SK-N-SH (cell line): ENCODE measurements at regions not wholly inside any gene's neighbourhood (a gene's known extent, or its start where the extent isn't known, plus 50 kb on each side); places are given as distances from the start of the nearest gene placed in this dataset.

Source experiments
- CTCF ChIA-PET: fragments of 300-600, 350-600 bp; formaldehyde crosslinking; extraction: SDS; loops from one replicate; lab custom pipeline; 2021; lab: Yijun Ruan, JAX
- POLR2A ChIA-PET: fragments of 350-600 bp; sonication (Branson Sonifier 250); formaldehyde crosslinking; extraction: SDS; loops from one replicate; lab custom pipeline; 2020; ENCODE audit warnings: antibody characterized with exemption, inconsistent platforms; lab: Yijun Ruan, JAX
- DNase-seq: peaks from one replicate; pipeline ENCODE4 v3.0.0; 2012
- H2AFZ ChIP-seq: fragments of 200-600 bp; sonication (generic); 2 replicates; pipeline ENCODE4 v1.8.1; 2016; ENCODE audit warnings: antibody characterized with exemption, mild to moderate bottlenecking, low read depth
- H3F3A ChIP-seq: fragments of 200-600 bp; sonication (generic); replicated peaks from 2 replicates; pipeline ENCODE3; 2016; ENCODE audit warnings: antibody characterized with exemption, mild to moderate bottlenecking; ENCODE audit not compliant: insufficient read depth
- H3K27ac ChIP-seq, 2 experiments: fragments of 200-500 bp in 1 of 2; fragments of 200-600 bp in 1 of 2; sonication (Bioruptor generic) in 1 of 2; sonication (generic), shearing (Covaris generic) in 1 of 2; 2 replicates each; pipeline versions ENCODE4 v1.5.1 to v1.6.1; 2014 to 2016; ENCODE audit warnings: low read depth in 2 of 2, inconsistent platforms in 1 of 2, low read length in 1 of 2, mild to moderate bottlenecking in 1 of 2, mixed read lengths in 1 of 2
- H3K27me3 ChIP-seq: fragments of 200-600 bp; sonication (generic), shearing (Covaris generic); 2 replicates; pipeline ENCODE4 v1.6.1; 2016; ENCODE audit warnings: mixed run types; ENCODE audit not compliant: insufficient read depth
- H3K36me3 ChIP-seq, 2 experiments: fragments of 200-500 bp in 1 of 2; fragments of 200-600 bp in 1 of 2; sonication (Bioruptor generic) in 1 of 2; sonication (generic) in 1 of 2; replicated peaks in 1 of 2; 2 replicates each; pipeline versions ENCODE3 to v1.5.1; 2014 to 2016; ENCODE audit warnings: low read length in 1 of 2, mild to moderate bottlenecking in 1 of 2; ENCODE audit not compliant: insufficient read depth in 2 of 2, control insufficient read depth in 1 of 2
- H3K4me1 ChIP-seq, 2 experiments: fragments of 200-500 bp in 1 of 2; fragments of 200-600 bp in 1 of 2; sonication (Bioruptor generic) in 1 of 2; sonication (generic), shearing (Covaris generic) in 1 of 2; 2 replicates each; pipeline versions ENCODE4 v1.5.1 to v1.6.1; 2014 to 2016; ENCODE audit warnings: low read depth in 1 of 2, low read length in 1 of 2, mixed run types in 1 of 2; ENCODE audit not compliant: insufficient read depth in 2 of 2, control insufficient read depth in 1 of 2
- H3K4me2 ChIP-seq: fragments of 200-600 bp; sonication (generic), shearing (Covaris generic); 2 replicates; pipeline ENCODE4 v1.6.1; 2017; ENCODE audit warnings: mixed run types
- H3K4me3 ChIP-seq, 2 experiments: fragments of 200-500 bp in 1 of 2; fragments of 200-600 bp in 1 of 2; sonication (Bioruptor generic) in 1 of 2; sonication (generic), shearing (Covaris generic) in 1 of 2; 2 replicates each; pipeline versions ENCODE4 v1.5.1 to v1.8.1; 2014 to 2016; ENCODE audit warnings: low read depth in 2 of 2, inconsistent platforms in 1 of 2, low read length in 1 of 2, mild to moderate bottlenecking in 1 of 2, mixed read lengths in 1 of 2, moderate library complexity in 1 of 2
- H3K79me2 ChIP-seq: fragments of 200-600 bp; sonication (generic); 2 replicates; pipeline ENCODE4 v1.8.1; 2017; ENCODE audit warnings: mild to moderate bottlenecking; ENCODE audit not compliant: insufficient read depth
- H3K9ac ChIP-seq: fragments of 200-600 bp; sonication (generic); 2 replicates; pipeline ENCODE4 v1.6.1; 2017; ENCODE audit warnings: mixed run types
- H3K9me2 ChIP-seq: fragments of 200-600 bp; sonication (generic); 2 replicates; pipeline ENCODE4 v1.6.1; 2017; ENCODE audit warnings: mixed run types
- H3K9me3 ChIP-seq: fragments of 200-600 bp; sonication (generic); 2 replicates; pipeline ENCODE4 v1.6.1; 2017; ENCODE audit warnings: mixed run types, mild to moderate bottlenecking, moderate library complexity
- H4K20me1 ChIP-seq: fragments of 200-600 bp; sonication (generic); 2 replicates; pipeline ENCODE4 v1.6.1; 2017; ENCODE audit warnings: mild to moderate bottlenecking, mixed run types; ENCODE audit not compliant: insufficient read depth
- ELF1 ChIP-seq: IDR thresholded peaks from 2 replicates; pipeline ENCODE4 v1.4.0; 2012
- EP300 ChIP-seq, 2 experiments: IDR thresholded peaks; 2 replicates each; pipeline versions ENCODE4 v1.4.0 to v1.6.1; 2012; ENCODE audit warnings: borderline replicate concordance in 1 of 2, low read depth in 1 of 2, low read length in 1 of 2
- FOXJ3 ChIP-seq: sonication (generic); formaldehyde crosslinking; IDR thresholded peaks from 2 replicates; pipeline ENCODE4 v1.5.1; 2020; ENCODE audit warnings: mild to moderate bottlenecking, missing genetic modification reagents
- GABPA ChIP-seq: IDR thresholded peaks from 2 replicates; pipeline ENCODE4 v1.4.0; 2012; ENCODE audit warnings: low read depth, mild to moderate bottlenecking
- MEF2A ChIP-seq: IDR thresholded peaks from 2 replicates; pipeline ENCODE4 v1.4.0; 2012; ENCODE audit warnings: low read depth, borderline replicate concordance
- MXI1 ChIP-seq: IDR thresholded peaks from 2 replicates; pipeline ENCODE4 v1.6.1; 2012; ENCODE audit warnings: mild to moderate bottlenecking, low read depth, low read length, improper control_type of control experiment
- RCOR1 ChIP-seq: fragments of 150-350 bp; IDR thresholded peaks from 2 replicates; pipeline ENCODE4 v1.6.1; 2017; ENCODE audit warnings: antibody characterized with exemption, low read length
- RFX5 ChIP-seq: IDR thresholded peaks from 2 replicates; pipeline ENCODE4 v1.6.1; 2012; ENCODE audit warnings: mild to moderate bottlenecking, improper control_type of control experiment, low read length
- SIN3A ChIP-seq: IDR thresholded peaks from 2 replicates; pipeline ENCODE4 v1.6.1; 2012; ENCODE audit warnings: low read depth, mild to moderate bottlenecking, low read length, moderate library complexity, borderline replicate concordance
- SMC3 ChIP-seq: IDR thresholded peaks from 2 replicates; pipeline ENCODE4 v1.6.1; 2012; ENCODE audit warnings: low read depth, low read length, improper control_type of control experiment
- TCF12 ChIP-seq: IDR thresholded peaks from 2 replicates; pipeline ENCODE4 v1.4.0; 2012
- TEAD4 ChIP-seq: IDR thresholded peaks from 2 replicates; pipeline ENCODE4 v1.4.0; 2012; ENCODE audit warnings: mild to moderate bottlenecking, borderline replicate concordance; ENCODE audit not compliant: insufficient read depth
- WGBS: methylation state at CpG from one replicate; pipeline ENCODE4 v1.1.6; 2017; ENCODE audit warnings: low lambda C conversion rate; 5-methylcytosine and 5-hydroxymethylcytosine counted together
- TF ChIP-seq, protein P1 (sequence below): IDR thresholded peaks from 2 replicates; pipeline ENCODE4 v1.4.0; 2012; ENCODE audit warnings: low read depth, borderline replicate concordance
- TF ChIP-seq, protein P2 (sequence below): fragments of 150-350 bp; IDR thresholded peaks from 2 replicates; pipeline ENCODE4 v1.6.1; 2017; ENCODE audit warnings: antibody characterized with exemption, low read length, low read depth, borderline replicate concordance
- TF ChIP-seq, protein P3 (sequence below): IDR thresholded peaks from 2 replicates; pipeline ENCODE4 v1.4.0; 2012; ENCODE audit warnings: low read depth
- TF ChIP-seq, protein P4 (sequence below): IDR thresholded peaks from 2 replicates; pipeline ENCODE4; 2012

DNA sequence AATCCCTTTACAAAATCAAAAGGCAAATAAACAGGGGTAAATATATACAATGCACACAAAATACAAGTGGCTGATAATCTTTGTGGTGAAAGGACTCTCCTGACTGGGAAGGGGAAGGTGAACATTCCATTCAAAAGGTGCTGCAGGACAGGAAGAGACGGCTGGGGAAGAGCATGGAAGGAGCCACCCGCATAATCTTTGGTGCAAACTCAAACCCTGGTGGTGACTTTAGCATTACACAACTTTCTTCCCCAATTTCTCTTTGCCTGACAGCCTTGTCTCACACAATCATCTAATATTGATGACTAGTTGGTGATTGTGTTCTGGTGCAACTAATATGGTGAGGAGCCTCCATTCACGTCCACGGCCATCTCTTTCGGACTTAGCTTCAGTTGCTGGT lies 117.0 kb upstream of the EGFR start:
- Histone ChIP-seq H3K27me3 (no peaks in the 10 kb centered on the region), H3K9me2 (no peaks in the 10 kb centered on the region), H2AFZ (no peak overlapping the region), H3K9ac (no peak overlapping the region), H3K36me3 (no peaks in the 10 kb centered on the region), H3K9me3 (no peaks in the 10 kb centered on the region), H3K79me2 (no peaks in the 10 kb centered on the region), H3K4me3 (no peak overlapping the region), H3K27ac (no peak overlapping the region), H3K4me2 (no peak overlapping the region), H3F3A (peaks cover 4% of the 10 kb centered on the region), H3K4me1 (no peaks in the 10 kb centered on the region; a peak in 1 of 4 replicates), H4K20me1 (no peaks in the 10 kb centered on the region)
- TF ChIP-seq MXI1, result no peak
- no peak for TF ChIP-seq TCF12
- no peak for TF ChIP-seq FOXJ3 (CRISPR knock-in tag)
- no peak for TF ChIP-seq ELF1
- TF ChIP-seq RFX5, result no peak
- no peak for TF ChIP-seq MEF2A
- TF ChIP-seq SMC3, result no peak
- no peak for TF ChIP-seq GABPA
- no peak for TF ChIP-seq TEAD4
- TF ChIP-seq, protein P1, sequence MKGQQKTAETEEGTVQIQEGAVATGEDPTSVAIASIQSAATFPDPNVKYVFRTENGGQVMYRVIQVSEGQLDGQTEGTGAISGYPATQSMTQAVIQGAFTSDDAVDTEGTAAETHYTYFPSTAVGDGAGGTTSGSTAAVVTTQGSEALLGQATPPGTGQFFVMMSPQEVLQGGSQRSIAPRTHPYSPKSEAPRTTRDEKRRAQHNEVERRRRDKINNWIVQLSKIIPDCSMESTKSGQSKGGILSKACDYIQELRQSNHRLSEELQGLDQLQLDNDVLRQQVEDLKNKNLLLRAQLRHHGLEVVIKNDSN, result no peak
- TF ChIP-seq, protein P2, sequence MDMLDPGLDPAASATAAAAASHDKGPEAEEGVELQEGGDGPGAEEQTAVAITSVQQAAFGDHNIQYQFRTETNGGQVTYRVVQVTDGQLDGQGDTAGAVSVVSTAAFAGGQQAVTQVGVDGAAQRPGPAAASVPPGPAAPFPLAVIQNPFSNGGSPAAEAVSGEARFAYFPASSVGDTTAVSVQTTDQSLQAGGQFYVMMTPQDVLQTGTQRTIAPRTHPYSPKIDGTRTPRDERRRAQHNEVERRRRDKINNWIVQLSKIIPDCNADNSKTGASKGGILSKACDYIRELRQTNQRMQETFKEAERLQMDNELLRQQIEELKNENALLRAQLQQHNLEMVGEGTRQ, result no peak
- no peak for TF ChIP-seq SIN3A
- DNase-seq, result no peak
- 100% methylated on average over 5 of the region's 5 CpGs for WGBS
- ChIA-PET CTCF (interaction anchor here (0.9 to 2.8 kb wide), 6 partner anchors 25 to 354 kb away, joined by 3 to 13 read pairs (median 4); no protein-coding TSS in a partner anchor), POLR2A (interaction anchor here (0.9 kb wide), 1 partner anchor 11 kb away, joined by 3 read pairs; no protein-coding TSS in a partner anchor)

DNA sequence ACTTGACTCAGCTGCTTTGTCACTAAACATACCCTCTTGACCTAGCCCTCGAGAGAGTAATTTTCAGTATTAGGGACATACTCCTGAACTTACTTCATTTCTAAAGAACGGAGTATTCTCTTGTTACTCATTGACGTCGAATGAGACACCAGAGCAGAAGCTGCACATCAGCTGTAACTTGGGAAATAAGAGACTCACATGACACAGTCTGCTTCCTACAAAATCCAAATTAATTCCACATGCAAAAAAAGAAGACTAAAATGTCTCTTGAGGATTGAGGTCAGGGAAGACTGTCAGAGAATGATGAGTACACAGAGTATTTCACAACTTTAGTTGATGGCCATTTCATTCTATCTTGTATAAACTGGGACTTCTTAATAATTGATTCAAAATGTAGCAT lies 114.7 kb upstream of the EGFR start:
- Histone ChIP-seq H3K9ac (no peak overlapping the region), H3K4me3 (no peak overlapping the region), H3K36me3 (no peaks in the 10 kb centered on the region), H3K4me1 (peaks cover 0 to 4% of the 10 kb centered on the region in 2 experiments; a peak in 2 of 4 replicates), H2AFZ (peak overlapping the region; percentile 10), H3K27ac (peak overlapping the region; percentile 44 to 56; a peak in 2 of 4 replicates), H3F3A (peaks cover 18% of the 10 kb centered on the region), H3K27me3 (no peaks in the 10 kb centered on the region), H3K9me2 (no peaks in the 10 kb centered on the region), H4K20me1 (no peaks in the 10 kb centered on the region), H3K4me2 (peak overlapping the region; percentile 15; the same call in 1 of the 2 replicates), H3K9me3 (no peaks in the 10 kb centered on the region; the same call in 1 of the 2 replicates), H3K79me2 (no peaks in the 10 kb centered on the region)
- TF ChIP-seq, protein P2, result no peak
- TF ChIP-seq RCOR1 (no peak), TCF12 (peak; percentile 72), RFX5 (peak; percentile 87), MEF2A (no peak), SIN3A (no peak), EP300 (IDR thresholded peaks at IDR 0.05; ENCODE audit: borderline replicate concordance in 1 of 2, low read depth in 1 of 2, low read length in 1 of 2) (no peak)
- TF ChIP-seq, protein P3, sequence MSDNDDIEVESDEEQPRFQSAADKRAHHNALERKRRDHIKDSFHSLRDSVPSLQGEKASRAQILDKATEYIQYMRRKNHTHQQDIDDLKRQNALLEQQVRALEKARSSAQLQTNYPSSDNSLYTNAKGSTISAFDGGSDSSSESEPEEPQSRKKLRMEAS, result 0 out of 2 replicates have a peak, but pooled peaks have one; percentile 29
- TF ChIP-seq, protein P4, sequence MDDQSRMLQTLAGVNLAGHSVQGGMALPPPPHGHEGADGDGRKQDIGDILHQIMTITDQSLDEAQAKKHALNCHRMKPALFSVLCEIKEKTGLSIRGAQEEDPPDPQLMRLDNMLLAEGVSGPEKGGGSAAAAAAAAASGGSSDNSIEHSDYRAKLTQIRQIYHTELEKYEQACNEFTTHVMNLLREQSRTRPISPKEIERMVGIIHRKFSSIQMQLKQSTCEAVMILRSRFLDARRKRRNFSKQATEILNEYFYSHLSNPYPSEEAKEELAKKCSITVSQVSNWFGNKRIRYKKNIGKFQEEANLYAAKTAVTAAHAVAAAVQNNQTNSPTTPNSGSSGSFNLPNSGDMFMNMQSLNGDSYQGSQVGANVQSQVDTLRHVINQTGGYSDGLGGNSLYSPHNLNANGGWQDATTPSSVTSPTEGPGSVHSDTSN, result peak; percentile 34; the same call in 1 of the 2 replicates
- TF ChIP-seq, protein P1, result peak; percentile 34; the same call in 1 of the 2 replicates
- CTCF ChIA-PET, result interaction anchor here (1.0 to 5.1 kb wide), 3 partner anchors 14 to 351 kb away, joined by 3 to 34 read pairs (median 5); no protein-coding TSS in a partner anchor
- POLR2A ChIA-PET, result no interaction called here
- DNase-seq, result no peak
- WGBS, result 33% methylated on average over 4 of the region's 4 CpGs
